C4-2B (cell line): ENCODE measurements at regions not wholly inside any gene's neighbourhood (a gene's known extent, or its start where the extent isn't known, plus 50 kb on each side); places are given as distances from the start of the nearest gene placed in this dataset.
"Not testable (repeated sequence)": the region's sequence is repeated elsewhere in the genome, so short reads cannot be mapped to it uniquely, and the experiment has no call there.

Source experiments
- H3K27ac ChIP-seq: fragments of 450-650 bp; 2 replicates; pipeline ENCODE4 v1.5.1; 2017
- CTCF ChIP-seq: fragments of 450-650 bp; conservative IDR thresholded peaks from 2 replicates; pipeline ENCODE4 v1.5.1; 2017; ENCODE audit warnings: mild to moderate bottlenecking
- ZFX ChIP-seq: fragments of 450-650 bp; IDR thresholded peaks from 2 replicates; pipeline ENCODE4 v1.6.1; 2017

- no peak overlapping the region for H3K27ac ChIP-seq
- TF ChIP-seq ZFX (no peak), CTCF (no peak)
Measured at GRCh38 chr15:72850833-72851232, 67.3 kb upstream of the ADPGK start.

- TF ChIP-seq CTCF (no peak), ZFX (no peak)
- H3K27ac ChIP-seq: no peak overlapping the region
Measured at GRCh38 chr15:72847806-72848205, 64.2 kb upstream of the ADPGK start.

GRCh38 chr15:72847033-72847432 is 63.5 kb upstream of the ADPGK start:
- H3K27ac ChIP-seq: no peak overlapping the region
- TF ChIP-seq ZFX (no peak), CTCF (no peak)

GRCh38 chr15:72845981-72846383 is 62.4 kb upstream of the ADPGK start:
- TF ChIP-seq ZFX (no peak), CTCF (no peak)
- H3K27ac ChIP-seq: no peak overlapping the region

- no peak overlapping the region for H3K27ac ChIP-seq
- TF ChIP-seq ZFX: no peak
- no peak for TF ChIP-seq CTCF
Measured at GRCh38 chr15:72844067-72844466, 60.5 kb upstream of the ADPGK start.

GRCh38 chr15:72843340-72843739 is 59.8 kb upstream of the ADPGK start:
- H3K27ac ChIP-seq: not testable (repeated sequence)

- H3K27ac ChIP-seq: no peak overlapping the region
- TF ChIP-seq CTCF: no peak
Measured at GRCh38 chr15:72840114-72840513, 56.6 kb upstream of the ADPGK start.

GRCh38 chr15:72838311-72838731 is 54.8 kb upstream of the ADPGK start:
- TF ChIP-seq ZFX (no peak), CTCF (no peak)
- H3K27ac ChIP-seq: no peak overlapping the region
